ENCODE measurements at regions not wholly inside any gene's neighbourhood (a gene's known extent, or its start where the extent isn't known, plus 50 kb on each side); places are given as distances from the start of the nearest gene placed in this dataset.

DNA sequence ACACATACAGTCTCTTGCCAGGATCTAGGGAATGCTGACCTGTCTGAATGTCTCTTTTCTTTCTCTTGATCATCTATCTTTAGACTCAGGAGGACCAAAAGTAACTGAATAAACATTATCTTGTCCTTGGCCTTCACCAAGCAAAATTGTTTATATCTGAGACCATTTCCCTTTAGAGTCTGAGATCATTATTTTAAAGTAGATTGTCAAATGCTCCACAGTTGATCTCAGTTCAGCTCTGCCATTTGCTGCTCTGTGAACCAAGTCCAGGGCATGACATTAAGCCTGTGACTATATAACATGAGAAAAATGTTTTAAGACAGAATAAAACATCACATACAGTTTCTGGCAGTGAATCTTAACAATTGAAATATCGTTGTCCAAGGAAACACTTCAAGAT lies 148.3 kb upstream of the NRSN1 start:
- TF ChIP-seq, protein P1, sequence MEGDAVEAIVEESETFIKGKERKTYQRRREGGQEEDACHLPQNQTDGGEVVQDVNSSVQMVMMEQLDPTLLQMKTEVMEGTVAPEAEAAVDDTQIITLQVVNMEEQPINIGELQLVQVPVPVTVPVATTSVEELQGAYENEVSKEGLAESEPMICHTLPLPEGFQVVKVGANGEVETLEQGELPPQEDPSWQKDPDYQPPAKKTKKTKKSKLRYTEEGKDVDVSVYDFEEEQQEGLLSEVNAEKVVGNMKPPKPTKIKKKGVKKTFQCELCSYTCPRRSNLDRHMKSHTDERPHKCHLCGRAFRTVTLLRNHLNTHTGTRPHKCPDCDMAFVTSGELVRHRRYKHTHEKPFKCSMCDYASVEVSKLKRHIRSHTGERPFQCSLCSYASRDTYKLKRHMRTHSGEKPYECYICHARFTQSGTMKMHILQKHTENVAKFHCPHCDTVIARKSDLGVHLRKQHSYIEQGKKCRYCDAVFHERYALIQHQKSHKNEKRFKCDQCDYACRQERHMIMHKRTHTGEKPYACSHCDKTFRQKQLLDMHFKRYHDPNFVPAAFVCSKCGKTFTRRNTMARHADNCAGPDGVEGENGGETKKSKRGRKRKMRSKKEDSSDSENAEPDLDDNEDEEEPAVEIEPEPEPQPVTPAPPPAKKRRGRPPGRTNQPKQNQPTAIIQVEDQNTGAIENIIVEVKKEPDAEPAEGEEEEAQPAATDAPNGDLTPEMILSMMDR (IDR thresholded peaks at IDR 0.05) = no peak
- TF ChIP-seq POLR2A (IDR thresholded peaks at IDR 0.05) = no peak

Measured in right lobe of liver (tissue), 4 donors.